Stimulated activated CD8-positive, alpha-beta memory T cell treated with anti-CD3 and anti-CD28 coated beads, Interleukin-7, amount 100 ng/mL, for 48 hours (primary cell): ENCODE measurements at regions not wholly inside any gene's neighbourhood (a gene's known extent, or its start where the extent isn't known, plus 50 kb on each side); places are given as distances from the start of the nearest gene placed in this dataset.

Source experiments
- DNase-seq, 2 donors: peaks; one replicate each; pipeline ENCODE4 v3.0.0-alpha.2; 2020; ENCODE audit warnings: low read depth in 1 of 2; ENCODE audit errors: extremely low read depth in 1 of 2

DNA sequence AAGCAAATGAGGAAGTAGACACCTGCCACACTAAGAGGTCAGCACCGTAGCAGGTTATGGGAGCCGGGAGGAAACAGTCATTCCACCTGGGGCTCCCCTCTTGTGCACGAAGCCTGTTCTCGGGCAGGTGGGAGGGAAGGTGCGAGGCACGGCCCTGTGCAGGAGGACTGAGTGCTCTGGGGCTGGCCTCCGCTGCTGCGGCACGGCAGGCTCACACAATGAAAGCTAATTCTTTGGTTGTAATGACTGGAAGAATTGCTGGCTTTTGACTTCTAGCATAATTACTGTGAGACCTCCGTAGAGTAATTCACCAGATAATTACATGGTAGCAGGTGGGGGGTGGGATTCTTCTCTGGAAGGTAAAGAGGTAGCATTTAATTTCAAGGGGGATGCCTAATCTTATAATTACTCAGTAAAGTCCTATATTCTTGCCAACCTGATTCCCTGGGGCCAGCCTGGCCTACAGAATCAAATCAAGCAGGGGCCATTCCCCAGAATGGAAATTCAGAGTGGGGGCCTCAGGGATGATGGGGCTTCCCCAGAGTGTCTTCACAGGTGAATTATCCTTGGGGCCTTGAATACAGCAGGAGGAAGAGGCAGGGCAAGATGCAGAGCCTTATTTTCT is 129.1 kb downstream of the TPRA1 start:
- no peak for DNase-seq

DNA sequence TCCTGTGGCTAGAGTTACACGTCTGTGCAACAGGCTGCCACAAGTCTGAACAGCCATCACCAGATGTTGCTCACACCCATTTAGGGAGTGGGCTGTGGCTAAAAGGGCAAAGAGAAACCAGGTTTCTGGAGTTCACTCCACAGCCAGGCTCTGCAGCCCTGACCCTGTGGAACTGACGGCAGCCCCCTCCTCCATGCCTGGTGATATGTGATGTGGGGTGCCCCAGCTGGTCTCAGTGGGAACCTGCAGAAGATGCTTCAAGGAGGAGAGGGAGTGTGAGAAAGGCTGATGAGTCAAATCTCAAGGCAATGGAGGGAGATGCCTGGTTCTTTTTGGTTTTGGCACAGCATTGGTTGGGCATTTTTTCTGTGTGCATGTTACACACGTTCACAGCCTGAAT is 130.6 kb downstream of the TPRA1 start:
- DNase-seq, result no peak

DNA sequence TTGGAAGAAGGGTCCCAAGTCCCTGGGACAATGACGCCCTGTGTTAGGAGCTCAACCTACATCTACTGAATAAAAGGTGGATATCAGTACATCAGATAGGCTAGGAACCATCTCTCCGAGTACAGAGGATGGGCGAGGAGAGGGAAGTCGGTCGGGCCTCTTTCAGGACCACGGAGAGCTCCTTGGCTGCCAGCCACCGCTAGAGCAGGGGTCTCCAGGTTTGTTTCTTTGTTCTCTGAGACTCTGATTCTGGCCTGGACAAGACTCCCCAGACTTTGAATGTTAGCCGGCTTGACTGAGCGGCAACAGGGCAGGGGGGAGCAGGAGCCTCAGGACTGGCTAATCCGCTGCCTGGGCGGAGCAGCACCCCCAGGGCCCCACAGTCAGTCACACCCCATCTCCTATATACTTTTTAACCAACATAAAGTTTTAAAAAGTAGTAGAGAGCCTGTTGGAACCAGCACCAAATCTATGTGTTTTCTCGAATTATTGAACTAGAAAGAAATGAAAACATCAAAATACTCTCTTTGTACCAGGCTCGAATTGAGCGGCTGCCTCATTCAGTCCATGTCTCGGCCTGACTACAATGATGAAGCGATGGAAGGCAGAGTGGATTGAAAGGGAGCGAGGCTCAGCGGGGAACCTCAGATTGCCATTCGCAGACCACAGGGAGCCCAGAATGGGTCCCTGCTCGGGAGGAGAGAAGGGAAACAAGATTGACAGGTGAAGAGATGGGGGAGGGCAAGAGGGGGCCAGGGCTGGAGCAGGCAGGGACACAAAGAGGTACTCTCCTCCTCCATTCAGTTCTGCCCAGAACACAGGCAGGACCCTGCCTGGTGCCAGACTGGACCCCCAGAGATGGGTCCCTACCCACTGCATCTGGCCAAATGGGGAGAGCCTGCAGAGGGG is 131.6 kb downstream of the TPRA1 start:
- no peak for DNase-seq

DNA sequence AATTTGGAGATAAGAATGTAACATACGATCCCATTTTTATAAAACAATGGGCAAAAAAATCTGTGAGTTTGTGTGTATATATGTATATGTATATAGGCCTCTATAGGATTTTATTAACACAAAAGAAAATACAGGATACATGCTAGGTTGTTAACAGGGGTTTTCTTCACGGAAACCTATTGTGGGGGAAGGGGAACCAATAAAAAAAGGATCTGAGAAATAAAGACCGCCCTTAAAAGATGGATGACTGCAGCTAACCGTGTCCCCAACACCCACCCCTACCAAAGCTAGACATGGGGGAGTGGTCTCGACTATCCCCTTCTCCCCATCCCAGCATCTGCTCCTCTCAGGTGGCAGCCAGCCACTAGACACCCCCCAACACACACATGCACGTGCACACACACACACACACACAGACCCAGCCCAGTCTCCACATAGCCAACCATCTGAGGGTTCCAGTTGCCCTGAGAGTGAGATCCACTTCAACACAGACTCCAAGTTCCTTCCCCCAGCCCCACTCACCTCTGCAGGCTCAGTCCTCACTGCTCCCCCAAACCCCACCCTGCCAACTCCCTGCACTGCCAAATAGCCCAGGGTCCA is 132.9 kb downstream of the TPRA1 start:
- DNase-seq, result no peak

DNA sequence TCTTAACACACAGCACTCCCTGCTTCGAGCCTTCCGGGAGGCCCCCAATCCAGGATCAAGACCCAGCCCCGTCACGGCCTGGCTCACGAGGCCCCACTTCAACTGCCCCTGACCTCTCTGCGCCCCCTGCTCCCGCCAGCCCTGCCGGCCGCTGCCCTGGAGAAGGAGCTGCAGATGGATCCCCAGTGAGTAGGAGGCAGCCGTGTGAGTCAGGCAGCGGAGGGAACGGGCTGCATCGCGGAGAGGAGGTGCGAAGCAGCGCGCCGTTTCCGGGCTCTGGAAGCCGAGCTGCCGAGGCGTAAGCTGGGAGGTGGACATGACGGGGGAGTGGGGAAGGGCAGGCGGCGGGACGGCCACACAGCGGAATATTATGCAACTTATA is 133.4 kb downstream of the TPRA1 start:
- no peak for DNase-seq

DNA sequence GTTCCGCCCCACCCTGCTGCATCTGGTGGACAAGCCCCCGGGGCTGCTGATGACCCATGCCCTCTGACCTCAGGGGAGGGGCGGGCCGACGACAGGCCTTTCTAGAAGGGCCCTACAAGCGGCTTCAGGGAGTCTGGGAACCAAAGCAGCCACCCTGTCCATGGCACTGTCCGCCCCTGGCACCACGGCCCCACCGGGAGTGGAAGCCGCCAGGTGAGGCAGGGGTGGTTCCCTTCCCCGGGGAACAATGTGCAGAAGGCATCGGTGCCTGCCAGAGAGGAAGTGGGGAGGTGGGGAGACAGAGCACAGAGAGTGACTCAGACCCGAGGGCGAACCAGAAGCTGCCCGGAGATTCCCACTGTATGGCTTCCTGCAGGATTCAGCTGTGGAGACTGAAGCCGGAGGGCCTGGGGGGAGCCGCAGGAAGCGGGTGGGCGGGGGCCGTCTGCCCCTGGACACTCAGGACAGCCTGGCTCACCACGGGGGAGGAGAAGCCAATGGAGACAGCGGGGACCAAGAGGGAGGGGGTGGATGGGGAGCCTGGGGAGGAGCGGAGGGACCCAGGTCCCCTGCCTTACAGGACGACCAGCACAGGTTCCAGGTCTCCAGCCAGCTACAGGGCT is 134.0 kb downstream of the TPRA1 start:
- no peak for DNase-seq

DNA sequence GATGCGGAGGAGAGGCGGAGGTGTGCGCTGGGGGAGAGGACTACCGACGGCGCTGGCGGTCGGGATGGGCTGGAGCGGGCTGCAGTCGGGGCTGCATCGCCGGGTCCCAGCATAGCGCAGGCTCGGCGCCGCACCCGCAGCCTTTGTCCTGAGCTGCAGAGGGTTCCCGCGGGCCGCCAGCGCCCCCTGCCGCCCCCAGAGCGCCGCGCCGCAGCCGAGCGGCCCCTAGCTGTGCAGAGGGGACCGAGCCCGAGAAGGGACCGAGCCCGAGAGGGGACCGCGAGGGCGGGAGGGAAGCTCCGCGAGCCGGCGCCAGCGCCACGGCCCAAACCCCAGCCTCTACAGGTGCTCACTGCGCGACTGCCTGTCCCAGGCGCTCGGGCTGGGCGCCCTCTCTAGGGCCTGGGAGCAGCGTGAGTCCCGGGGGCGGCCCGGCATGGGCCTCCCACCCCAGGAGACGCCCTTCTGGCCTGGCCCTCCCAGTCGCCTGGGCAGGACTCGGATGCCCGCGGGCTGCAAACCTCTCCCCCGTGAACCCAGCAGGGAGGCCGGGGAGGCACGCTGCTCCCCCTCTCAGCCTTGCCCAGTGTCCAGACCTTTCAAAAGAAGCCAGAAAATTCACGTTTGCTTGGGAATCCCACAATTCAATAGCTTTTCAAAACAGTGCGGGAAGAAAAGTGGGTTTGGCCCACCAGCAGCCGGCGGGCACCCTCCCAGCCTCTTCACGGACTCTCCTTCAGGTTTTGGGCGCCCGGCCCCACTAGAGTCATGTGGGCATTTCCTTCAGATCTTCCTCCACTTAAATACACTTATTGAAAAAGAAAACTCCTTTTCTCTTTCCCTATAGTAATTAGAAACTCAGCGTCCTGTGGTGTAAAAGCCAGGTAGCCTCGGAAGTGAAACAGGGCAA is 134.7 kb downstream of the TPRA1 start:
- peak; percentile 39 to 47 for DNase-seq

DNA sequence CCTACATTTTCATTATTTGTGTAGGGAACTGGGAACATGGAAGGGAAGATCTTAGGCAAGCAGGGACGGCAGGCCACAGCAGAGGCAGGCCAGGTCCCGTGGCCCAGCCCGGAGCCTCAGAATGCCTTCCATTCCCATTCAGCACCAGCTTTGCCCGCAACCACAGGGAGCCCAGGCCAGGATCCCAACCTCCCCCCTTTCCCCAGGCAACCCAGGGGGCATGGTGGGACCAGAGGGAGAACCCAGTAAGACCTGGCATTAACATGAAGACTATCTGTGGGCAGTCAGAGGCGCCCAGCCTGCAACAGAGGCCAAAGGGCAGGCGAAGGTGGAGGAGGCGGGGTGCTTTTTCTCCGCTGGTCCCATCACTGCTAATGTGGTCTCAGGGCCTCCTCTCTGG is 135.6 kb downstream of the TPRA1 start:
- DNase-seq, result no peak

DNA sequence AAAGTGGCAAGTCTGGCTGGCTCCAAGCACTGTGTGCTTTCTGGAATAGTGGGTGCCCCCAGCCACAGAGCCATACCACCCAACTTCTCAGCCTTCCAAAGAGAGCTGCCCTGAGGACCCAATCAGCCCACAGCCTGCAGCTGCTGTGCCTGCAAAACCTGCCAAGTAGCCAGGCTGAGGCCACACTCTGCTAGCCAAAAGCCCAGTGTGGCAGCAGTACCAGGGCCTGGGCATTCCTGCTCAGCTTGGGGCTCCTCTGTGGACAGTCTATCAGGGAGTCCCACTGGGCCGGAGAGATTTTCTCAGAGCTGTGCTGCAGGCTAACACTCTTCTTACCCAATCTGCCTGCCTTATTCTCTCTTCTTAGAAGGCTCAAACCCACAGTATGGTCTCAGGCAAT is 136.5 kb downstream of the TPRA1 start:
- no peak for DNase-seq

DNA sequence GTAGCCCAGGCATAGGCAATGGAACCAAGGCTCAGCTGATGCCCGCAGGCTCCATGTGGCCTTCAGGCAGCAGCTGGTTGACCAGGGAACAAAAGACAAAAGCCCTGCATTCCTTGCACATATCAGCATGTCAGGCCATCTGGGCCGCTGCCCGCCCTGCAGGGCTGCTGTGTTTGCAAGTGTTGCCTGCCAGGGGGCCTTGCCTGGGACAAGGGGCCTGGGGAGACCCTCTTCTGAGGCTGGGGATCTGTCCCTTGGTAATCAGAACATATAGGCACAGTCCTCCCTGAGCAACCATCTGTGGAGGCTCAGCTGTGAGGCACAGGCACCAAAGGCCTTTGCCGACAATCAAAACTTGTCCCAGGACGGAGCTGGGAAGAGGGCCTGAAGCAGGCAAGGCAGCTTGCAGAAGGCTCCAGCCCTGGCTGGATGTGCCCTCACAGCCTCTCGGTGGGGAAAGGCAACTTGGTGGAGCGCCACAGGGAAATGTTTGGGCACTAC is 138.2 kb downstream of the TPRA1 start:
- no peak for DNase-seq

DNA sequence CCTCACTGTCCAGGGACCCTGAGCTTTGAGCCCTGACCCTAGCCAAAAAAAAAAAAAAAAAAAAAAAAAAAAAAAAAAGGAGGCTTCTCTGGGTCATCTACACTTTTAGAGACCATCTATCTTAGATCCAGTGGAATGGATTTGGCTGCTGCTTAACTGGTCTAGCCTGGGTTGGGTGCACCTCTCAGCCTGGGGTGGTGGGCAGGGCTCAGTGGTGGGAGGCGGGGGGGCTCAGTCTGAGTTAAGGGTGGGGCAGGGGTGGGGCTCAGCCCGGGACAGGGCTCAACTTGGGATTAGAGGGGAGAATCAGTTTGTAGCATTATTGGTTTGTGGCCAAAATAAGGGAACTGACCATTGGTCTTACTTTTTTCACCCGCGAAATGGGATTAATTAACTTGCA is 139.2 kb downstream of the TPRA1 start:
- no peak for DNase-seq

DNA sequence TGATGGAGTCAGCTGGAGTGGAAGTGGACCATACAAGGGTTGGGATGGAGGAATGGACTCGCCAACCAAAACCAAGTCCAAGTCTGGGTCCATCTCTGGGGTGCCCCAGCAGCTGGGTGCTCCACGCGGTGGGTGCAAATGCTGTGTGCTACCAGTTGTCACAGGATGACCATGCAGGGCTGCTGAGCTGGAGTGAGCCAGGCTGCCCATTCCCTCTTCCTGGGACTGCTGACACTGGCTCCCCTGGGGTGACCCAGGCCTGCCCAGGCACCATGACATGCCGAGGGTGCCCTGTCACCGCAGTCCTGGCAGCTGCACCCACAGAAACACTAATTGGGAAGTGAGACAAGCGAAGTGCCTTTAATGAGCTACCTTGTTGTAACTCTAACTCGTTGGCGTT is 140.2 kb downstream of the TPRA1 start:
- no peak for DNase-seq

DNA sequence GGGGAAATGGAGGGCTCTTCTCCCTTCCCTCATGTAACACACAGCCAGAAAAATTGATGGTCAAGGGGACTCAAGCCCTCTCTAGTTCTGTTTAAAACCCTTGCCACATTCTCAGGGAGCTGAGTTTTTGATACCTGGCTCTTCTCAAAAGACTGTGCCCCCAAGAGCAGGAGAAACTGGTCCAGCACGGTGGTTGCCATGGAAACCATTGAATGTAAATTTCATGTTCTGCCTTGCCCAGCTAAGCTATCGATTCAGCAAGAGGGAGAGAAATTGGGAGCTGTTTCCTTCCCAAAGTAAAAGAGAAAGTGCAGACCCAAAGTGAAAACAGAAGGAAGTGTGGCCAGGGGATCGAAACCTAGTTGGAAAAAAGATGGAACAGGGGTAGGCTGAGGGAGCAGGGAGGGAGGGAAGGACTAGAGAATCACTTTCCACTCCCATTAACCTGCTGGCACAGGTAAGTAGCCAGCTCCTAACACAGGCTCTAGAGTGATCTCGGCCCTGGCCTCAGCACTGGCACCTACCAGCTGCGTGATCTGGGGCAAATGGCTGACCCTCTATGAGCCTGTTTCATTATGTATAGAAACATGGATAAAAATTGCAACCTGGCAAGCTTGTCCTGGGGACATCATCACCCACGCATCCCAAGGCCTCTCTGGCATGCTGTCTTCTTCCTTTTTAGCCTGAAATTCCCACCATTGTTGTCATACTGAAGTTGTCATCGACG is 140.9 kb downstream of the TPRA1 start:
- DNase-seq, result no peak

DNA sequence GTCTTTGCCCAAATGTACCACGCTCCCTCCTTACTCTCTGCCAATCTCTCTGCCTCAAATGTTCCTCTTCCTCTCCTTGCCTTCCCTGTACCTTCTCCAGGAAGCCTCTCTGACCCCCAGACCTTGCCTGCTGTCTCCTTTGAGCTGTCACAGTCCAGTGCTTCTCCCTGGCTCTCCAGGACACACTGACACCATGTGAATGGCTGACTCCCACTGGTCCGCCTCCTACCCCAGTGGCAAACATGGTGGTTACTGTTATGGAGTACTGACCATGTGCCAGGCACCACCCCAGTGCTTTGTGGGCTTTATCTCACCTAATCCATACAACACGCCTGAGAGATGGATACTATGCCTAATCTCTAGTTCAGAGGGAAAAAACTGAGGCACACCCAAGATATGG is 141.9 kb downstream of the TPRA1 start:
- no peak for DNase-seq

DNA sequence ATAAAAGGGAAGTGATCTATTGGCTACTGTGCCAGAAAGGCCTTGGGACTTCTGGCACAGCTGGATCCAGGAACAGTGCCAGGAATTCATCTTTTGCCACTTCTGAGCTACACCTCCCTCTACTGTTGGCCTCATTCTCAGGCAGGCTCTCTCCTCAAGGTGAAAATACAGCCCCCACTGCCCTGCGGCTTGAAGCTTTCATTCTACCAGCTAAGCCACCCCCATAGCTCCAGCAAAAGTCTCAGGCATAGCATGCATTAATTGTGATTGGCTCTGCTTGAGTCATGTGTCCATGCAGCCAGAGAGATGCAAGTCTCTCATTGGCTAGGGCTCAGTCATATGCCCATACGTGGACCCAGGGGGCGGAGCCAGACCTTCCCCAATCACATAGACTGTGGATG is 142.4 kb downstream of the TPRA1 start:
- DNase-seq, result no peak

DNA sequence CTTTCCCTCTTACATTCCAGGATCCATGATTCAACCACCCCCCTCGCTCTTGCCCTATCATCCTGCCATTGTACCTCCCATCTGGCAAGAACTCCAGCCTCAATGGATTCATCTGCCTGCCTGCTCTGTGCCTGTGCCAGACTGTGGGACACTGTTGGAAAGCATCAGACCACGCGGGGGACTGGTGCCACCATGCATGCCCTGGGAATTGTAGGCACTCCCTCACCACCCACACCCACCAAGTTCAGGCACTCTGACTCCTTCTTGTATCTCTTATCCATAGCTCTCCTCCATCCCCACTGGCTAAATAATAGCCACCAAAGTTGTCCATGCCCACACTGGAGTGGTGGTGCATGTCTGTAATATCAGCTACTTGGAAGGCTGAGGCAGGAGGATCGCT is 143.8 kb downstream of the TPRA1 start:
- DNase-seq, result no peak

DNA sequence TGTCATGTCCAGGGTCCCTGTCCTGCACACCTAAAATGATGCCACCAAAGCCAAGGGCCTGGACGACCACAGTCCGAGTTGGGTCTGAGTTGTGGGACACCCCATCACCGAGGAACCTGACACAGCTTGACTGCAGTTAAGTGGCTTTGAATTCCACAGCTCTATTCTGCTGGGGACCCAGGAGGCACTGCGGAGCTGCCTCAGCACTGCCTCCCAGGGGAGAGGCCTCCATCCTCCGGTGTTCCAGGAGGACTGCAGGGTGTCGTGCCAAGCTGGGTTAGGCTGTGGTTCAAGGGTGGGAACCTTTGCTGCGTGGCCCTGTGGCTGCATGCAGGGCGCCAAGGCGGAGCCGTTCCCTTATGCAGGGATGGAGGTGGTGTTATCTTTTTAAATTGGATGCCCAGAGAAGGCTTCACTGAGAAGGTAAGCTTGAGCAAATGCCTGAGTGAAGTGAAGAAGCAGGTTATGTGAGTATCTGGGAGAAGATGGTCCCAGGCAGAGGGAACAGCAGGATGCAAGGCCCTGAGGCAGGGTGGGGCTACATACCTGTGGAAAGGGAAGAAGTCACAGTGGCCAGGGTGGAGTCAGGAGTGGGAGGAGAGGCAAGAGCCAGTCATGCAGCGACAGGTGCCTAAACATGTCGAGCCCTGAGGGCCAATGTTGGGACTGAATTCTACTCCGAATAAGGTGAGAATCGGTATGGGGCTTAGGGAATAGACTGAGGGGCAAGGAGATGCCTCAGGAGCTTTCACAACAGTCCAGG is 144.8 kb downstream of the TPRA1 start:
- no peak for DNase-seq

DNA sequence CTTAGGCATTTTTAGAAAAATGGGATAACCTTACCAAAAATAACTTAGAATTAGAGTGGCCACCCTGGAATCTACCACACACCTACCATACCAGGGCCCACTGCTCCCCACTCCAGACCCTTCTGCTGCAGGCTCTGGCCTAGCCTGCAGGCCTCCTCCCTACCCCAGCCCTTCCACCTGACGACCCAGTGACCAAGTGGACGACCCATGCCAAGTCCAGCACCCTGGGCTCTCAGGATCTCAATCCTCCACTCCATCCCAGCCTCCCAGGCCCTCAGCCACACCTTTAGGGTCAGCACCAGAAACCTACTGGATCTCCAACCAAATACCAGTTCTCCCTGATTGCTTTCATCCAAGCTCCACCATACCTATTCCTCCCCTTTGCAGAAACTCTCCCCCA is 145.8 kb downstream of the TPRA1 start:
- DNase-seq, result no peak
